ENCODE measurements at regions not wholly inside any gene's neighbourhood (a gene's known extent, or its start where the extent isn't known, plus 50 kb on each side); places are given as distances from the start of the nearest gene placed in this dataset.

- no TSS peak for BruUV-seq (replicated peaks)
- FAIRE-seq, result no peak
Observed at GRCh38 chr22:33975841-33976240, 55.6 kb upstream of the LARGE1 start.

More at GRCh38 chr22:33975841-33976240, 55.6 kb upstream of the LARGE1 start:
- intact Hi-C loops (cut with micrococcal nuclease) (no loop called here), dilution Hi-C loops (cut with MboI; ENCODE audit: extremely low pct_ligation_motif_present, low sequenced_read_pairs) (no loop called here)
- no peaks in the 10 kb centered on the region for H3K79me2 ChIP-seq (ENCODE audit: control insufficient read depth, insufficient read depth, low read length)
- H3K9ac ChIP-seq (replicated peaks; ENCODE audit: extremely low read depth, insufficient read depth, low read length), result no peak overlapping the region
- no peak overlapping the region for H2AFZ ChIP-seq (ENCODE audit: low read depth, low read length)
- no peak overlapping the region for H3K27ac ChIP-seq (ENCODE audit: insufficient read depth, low read depth, low read length)
- ChIA-PET CTCF (no interaction called here), POLR2A (no interaction called here)
- H4K20me1 ChIP-seq (replicated peaks; ENCODE audit: control insufficient read depth, extremely low read depth, insufficient read depth, low read length), result no peaks in the 10 kb centered on the region
- no peak overlapping the region for H3K4me2 ChIP-seq (ENCODE audit: insufficient read depth, low read length)
- H3K4me3 ChIP-seq (replicated peaks in 1 of 3; ENCODE audit: insufficient read depth in 1 of 3, low read depth in 1 of 3, low read length in 3 of 3), result no peak overlapping the region
- no peak for TF ChIP-seq EZH2 (IDR thresholded peaks at IDR 0.05; ENCODE audit: borderline replicate concordance, low read depth, low read length, severe bottlenecking)
- no peak for TF ChIP-seq JUN (IDR thresholded peaks at IDR 0.05; ENCODE audit: borderline replicate concordance, insufficient read depth, insufficient read length, low read depth)
- no peak for TF ChIP-seq GATA2 (IDR thresholded peaks at IDR 0.05; ENCODE audit: insufficient read depth, insufficient read length, low read depth, low read length)
- TF ChIP-seq MYC (IDR thresholded peaks at IDR 0.05; ENCODE audit: low read depth, low read length), result no peak
- TF ChIP-seq FOS (IDR thresholded peaks at IDR 0.05; ENCODE audit: borderline replicate concordance, insufficient read depth, low read length), result no peak
- no peak for TF ChIP-seq POLR2AphosphoS5 (IDR thresholded peaks at IDR 0.05; ENCODE audit: insufficient read depth, low read depth, low read length)
- TF ChIP-seq, protein P1, sequence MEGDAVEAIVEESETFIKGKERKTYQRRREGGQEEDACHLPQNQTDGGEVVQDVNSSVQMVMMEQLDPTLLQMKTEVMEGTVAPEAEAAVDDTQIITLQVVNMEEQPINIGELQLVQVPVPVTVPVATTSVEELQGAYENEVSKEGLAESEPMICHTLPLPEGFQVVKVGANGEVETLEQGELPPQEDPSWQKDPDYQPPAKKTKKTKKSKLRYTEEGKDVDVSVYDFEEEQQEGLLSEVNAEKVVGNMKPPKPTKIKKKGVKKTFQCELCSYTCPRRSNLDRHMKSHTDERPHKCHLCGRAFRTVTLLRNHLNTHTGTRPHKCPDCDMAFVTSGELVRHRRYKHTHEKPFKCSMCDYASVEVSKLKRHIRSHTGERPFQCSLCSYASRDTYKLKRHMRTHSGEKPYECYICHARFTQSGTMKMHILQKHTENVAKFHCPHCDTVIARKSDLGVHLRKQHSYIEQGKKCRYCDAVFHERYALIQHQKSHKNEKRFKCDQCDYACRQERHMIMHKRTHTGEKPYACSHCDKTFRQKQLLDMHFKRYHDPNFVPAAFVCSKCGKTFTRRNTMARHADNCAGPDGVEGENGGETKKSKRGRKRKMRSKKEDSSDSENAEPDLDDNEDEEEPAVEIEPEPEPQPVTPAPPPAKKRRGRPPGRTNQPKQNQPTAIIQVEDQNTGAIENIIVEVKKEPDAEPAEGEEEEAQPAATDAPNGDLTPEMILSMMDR (IDR thresholded peaks at IDR 0.05; ENCODE audit: extremely low read depth in 1 of 2, insufficient read depth in 1 of 2, low read depth in 1 of 2, low read length in 2 of 2), result no peak
- TF ChIP-seq, protein P2, sequence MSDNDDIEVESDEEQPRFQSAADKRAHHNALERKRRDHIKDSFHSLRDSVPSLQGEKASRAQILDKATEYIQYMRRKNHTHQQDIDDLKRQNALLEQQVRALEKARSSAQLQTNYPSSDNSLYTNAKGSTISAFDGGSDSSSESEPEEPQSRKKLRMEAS (IDR thresholded peaks at IDR 0.05; ENCODE audit: insufficient read depth, insufficient read length), result no peak
- TF ChIP-seq POLR2A (IDR thresholded peaks at IDR 0.05; ENCODE audit: low read depth, low read length), result no peak
- H3K36me3 ChIP-seq (ENCODE audit: control insufficient read depth in 2 of 2, extremely low read depth in 1 of 2, insufficient read depth in 2 of 2, low read length in 2 of 2), result no peaks in the 10 kb centered on the region
- no peaks in the 10 kb centered on the region for H3K27me3 ChIP-seq (ENCODE audit: control insufficient read depth in 2 of 2, insufficient read depth in 2 of 2, low read length in 2 of 2)
- no peak for DNase-seq (ENCODE audit: low read depth, low spot score)
- H3K9me3 ChIP-seq (replicated peaks; ENCODE audit: control insufficient read depth, insufficient read depth, low read length), result peaks cover 2% of the 10 kb centered on the region
- H3K4me1 ChIP-seq (ENCODE audit: control insufficient read depth, extremely low read depth, insufficient read depth, low read length), result no peaks in the 10 kb centered on the region
- H3K9me1 ChIP-seq (replicated peaks; ENCODE audit: control insufficient read depth, extremely low read depth, insufficient read depth, low read length), result no peaks in the 10 kb centered on the region

Measured in endothelial cell of umbilical vein (primary cell).